ENCODE measurements at regions not wholly inside any gene's neighbourhood (a gene's known extent, or its start where the extent isn't known, plus 50 kb on each side); places are given as distances from the start of the nearest gene placed in this dataset.

DNA sequence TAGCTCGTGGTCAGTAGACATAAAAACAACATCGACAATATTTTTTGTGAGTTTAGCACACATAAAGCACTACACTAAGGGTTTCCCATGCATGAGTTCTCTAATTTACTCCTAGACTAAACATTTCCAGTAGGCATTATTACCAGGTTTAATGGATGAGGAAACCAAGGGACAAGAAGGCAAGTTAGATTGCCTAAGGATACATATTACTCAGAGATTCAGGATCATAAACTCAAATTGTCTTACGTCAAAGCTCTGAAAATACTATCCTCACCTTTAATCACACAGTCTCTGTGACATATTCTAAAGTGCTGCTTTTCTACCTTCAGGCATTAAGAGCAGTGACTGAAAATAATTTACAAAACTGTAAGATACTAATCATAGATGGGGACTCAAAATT lies 655.3 kb downstream of the SLC16A7 start:
- Histone ChIP-seq H3K79me2 (no peaks in the 10 kb centered on the region), H3K36me3 (ENCODE audit: control insufficient read depth, insufficient read depth, low read length) (no peaks in the 10 kb centered on the region), H3K27me3 (ENCODE audit: control insufficient read depth, insufficient read depth, low read length) (no peaks in the 10 kb centered on the region), H3K9me3 (ENCODE audit: control insufficient read depth, low read length) (no peaks in the 10 kb centered on the region), H2AFZ (no peak overlapping the region), H3K27ac (no peak overlapping the region), H3K4me2 (ENCODE audit: low read length) (no peak overlapping the region), H3K4me1 (no peaks in the 10 kb centered on the region), H3K4me3 (ENCODE audit: low read depth, low read length) (no peak overlapping the region), H3K9ac (no peak overlapping the region)
- no peak for TF ChIP-seq CTCF (IDR thresholded peaks at IDR 0.05)

DNA sequence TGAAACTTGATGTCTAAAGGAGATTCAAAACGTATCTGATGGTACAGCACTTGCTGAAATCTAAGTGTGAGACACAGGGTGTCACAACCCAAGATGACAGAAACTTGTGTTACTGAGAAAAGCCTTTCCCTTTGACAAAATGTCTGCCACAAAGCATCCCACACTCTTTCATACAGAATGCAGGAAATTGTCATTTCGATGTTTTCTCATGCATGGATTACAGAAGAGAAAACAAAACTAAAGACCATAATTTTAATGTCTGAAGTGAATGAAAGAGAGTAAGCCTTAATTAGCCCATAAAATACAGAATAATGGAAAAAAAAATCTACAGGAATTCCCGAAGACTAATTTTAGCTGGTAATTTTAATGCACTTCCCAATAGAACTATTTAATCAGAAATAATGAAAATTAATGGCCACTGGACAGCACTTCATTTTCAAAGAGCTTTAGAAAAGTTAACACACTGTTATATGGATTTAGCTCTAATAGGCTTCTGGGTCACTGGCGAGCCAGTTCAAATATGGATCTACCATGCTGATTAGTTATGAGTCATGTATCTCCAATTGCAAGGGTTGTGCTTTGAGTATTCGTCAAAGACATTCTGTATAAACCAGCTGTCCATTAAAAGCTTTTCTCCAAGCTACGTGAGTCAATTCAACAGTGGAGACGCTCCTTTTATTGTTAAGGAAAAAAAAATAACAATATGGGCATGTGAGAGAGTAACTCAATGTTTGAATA lies 656.7 kb downstream of the SLC16A7 start:
- no peak overlapping the region for H3K9ac ChIP-seq
- H3K79me2 ChIP-seq: no peaks in the 10 kb centered on the region
- H3K4me3 ChIP-seq (ENCODE audit: low read depth, low read length): no peak overlapping the region
- no peak overlapping the region for H3K27ac ChIP-seq
- H2AFZ ChIP-seq: no peak overlapping the region
- no peaks in the 10 kb centered on the region for H3K9me3 ChIP-seq (ENCODE audit: control insufficient read depth, low read length)
- TF ChIP-seq CTCF (IDR thresholded peaks at IDR 0.05): no peak
- no peaks in the 10 kb centered on the region for H3K4me1 ChIP-seq
- no peaks in the 10 kb centered on the region for H3K27me3 ChIP-seq (ENCODE audit: control insufficient read depth, insufficient read depth, low read length)
- H3K36me3 ChIP-seq (ENCODE audit: control insufficient read depth, insufficient read depth, low read length): no peaks in the 10 kb centered on the region
- H3K4me2 ChIP-seq (ENCODE audit: low read length): no peak overlapping the region

GRCh38 chr12:60255044-60255443 lies 659.2 kb downstream of the SLC16A7 start:
- Histone ChIP-seq H3K36me3 (ENCODE audit: control insufficient read depth, insufficient read depth, low read length) (no peaks in the 10 kb centered on the region), H3K4me3 (ENCODE audit: low read depth, low read length) (no peak overlapping the region), H3K27me3 (ENCODE audit: control insufficient read depth, insufficient read depth, low read length) (no peaks in the 10 kb centered on the region), H3K4me1 (no peaks in the 10 kb centered on the region), H3K27ac (no peak overlapping the region), H3K4me2 (ENCODE audit: low read length) (no peak overlapping the region), H2AFZ (no peak overlapping the region), H3K79me2 (no peaks in the 10 kb centered on the region), H3K9ac (no peak overlapping the region), H3K9me3 (ENCODE audit: control insufficient read depth, low read length) (no peaks in the 10 kb centered on the region)
- no peak for TF ChIP-seq CTCF (IDR thresholded peaks at IDR 0.05)

DNA sequence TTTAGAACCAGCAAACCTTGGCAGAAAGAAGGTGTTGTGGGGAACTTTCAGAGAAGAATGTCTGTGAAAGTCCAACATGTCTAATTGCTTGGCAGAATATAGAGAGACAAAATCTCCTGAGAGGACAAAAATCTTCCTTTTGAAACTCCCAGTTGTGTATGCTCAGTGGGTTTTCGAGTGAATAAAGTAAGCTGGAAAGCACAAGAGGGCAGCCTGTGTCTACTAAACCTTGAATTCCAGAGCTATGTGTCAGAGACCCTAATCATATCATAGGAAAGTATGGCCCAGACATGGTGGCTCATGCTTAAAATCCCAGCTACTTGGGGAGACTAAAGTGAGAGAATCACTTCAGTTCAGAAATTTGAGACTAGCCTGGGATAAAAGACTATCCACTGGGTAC lies 661.2 kb downstream of the SLC16A7 start:
- no peak overlapping the region for H3K27ac ChIP-seq
- no peaks in the 10 kb centered on the region for H3K36me3 ChIP-seq (ENCODE audit: control insufficient read depth, insufficient read depth, low read length)
- no peak overlapping the region for H2AFZ ChIP-seq
- no peak overlapping the region for H3K4me3 ChIP-seq (ENCODE audit: low read depth, low read length)
- no peaks in the 10 kb centered on the region for H3K9me3 ChIP-seq (ENCODE audit: control insufficient read depth, low read length)
- H3K79me2 ChIP-seq: no peaks in the 10 kb centered on the region
- no peak for TF ChIP-seq CTCF (IDR thresholded peaks at IDR 0.05)
- no peaks in the 10 kb centered on the region for H3K27me3 ChIP-seq (ENCODE audit: control insufficient read depth, insufficient read depth, low read length)
- H3K9ac ChIP-seq: no peak overlapping the region
- no peaks in the 10 kb centered on the region for H3K4me1 ChIP-seq
- H3K4me2 ChIP-seq (ENCODE audit: low read length): no peak overlapping the region

- Histone ChIP-seq H3K36me3 (ENCODE audit: control insufficient read depth, insufficient read depth, low read length) (no peaks in the 10 kb centered on the region), H3K27me3 (ENCODE audit: control insufficient read depth, insufficient read depth, low read length) (no peaks in the 10 kb centered on the region), H3K9ac (no peak overlapping the region), H3K9me3 (ENCODE audit: control insufficient read depth, low read length) (peaks cover under 1% of the 10 kb centered on the region), H3K4me2 (ENCODE audit: low read length) (no peak overlapping the region), H3K4me1 (no peaks in the 10 kb centered on the region), H3K27ac (no peak overlapping the region), H2AFZ (no peak overlapping the region), H3K4me3 (ENCODE audit: low read depth, low read length) (no peak overlapping the region), H3K79me2 (no peaks in the 10 kb centered on the region)
- TF ChIP-seq CTCF (IDR thresholded peaks at IDR 0.05): no peak
These were observed 663.4 kb downstream of the SLC16A7 start for GRCh38 chr12:60259225-60259624.
